Heart left ventricle (tissue), 16 donors: ENCODE measurements at regions not wholly inside any gene's neighbourhood (a gene's known extent, or its start where the extent isn't known, plus 50 kb on each side); places are given as distances from the start of the nearest gene placed in this dataset.

Source experiments
- ATAC-seq, 4 donors: fragments of 200-7000 bp; cut with Tn5 transposase; one replicate each; pipeline ENCODE4 v1.9.1; 2020 to 2022; ENCODE audit warnings: moderate library complexity in 4 of 4, mild to moderate bottlenecking in 3 of 4, moderate number of reproducible peaks in 1 of 4
- DNase-seq, 5 donors: peaks; one replicate each; pipeline ENCODE4 v3.0.0-alpha.2; 2020
- H3K27ac ChIP-seq, 12 donors: fragments of 200-600 bp; sonication (generic) in 4 of 12; one replicate each; pipeline versions ENCODE4 v1.5.0 to v1.8.0; 2016 to 2022; ENCODE audit warnings: mild to moderate bottlenecking in 2 of 12
- H3K27me3 ChIP-seq, 9 donors: fragments of 200-600 bp; sonication (generic) in 2 of 9; one replicate each; pipeline versions ENCODE4 v1.5.1 to v1.8.0; 2016 to 2022; ENCODE audit warnings: mild to moderate bottlenecking in 3 of 9
- H3K36me3 ChIP-seq, 9 donors: fragments of 200-600 bp; sonication (generic) in 2 of 9; one replicate each; pipeline versions ENCODE4 v1.5.0 to v1.8.0; 2018 to 2022; ENCODE audit warnings: mild to moderate bottlenecking in 2 of 9
- H3K4me1 ChIP-seq, 12 donors: fragments of 200-600 bp; sonication (generic) in 4 of 12; one replicate each; pipeline versions ENCODE4 v1.5.0 to v1.8.0; 2016 to 2022; ENCODE audit warnings: mild to moderate bottlenecking in 3 of 12
- H3K4me3 ChIP-seq, 12 donors: fragments of 200-600 bp; sonication (generic) in 4 of 12; one replicate each; pipeline versions ENCODE4 v1.5.0 to v1.8.0; 2017 to 2022; ENCODE audit warnings: mild to moderate bottlenecking in 9 of 12, moderate library complexity in 4 of 12
- H3K9me3 ChIP-seq, 12 donors: fragments of 200-600 bp; sonication (generic) in 4 of 12; one replicate each; pipeline versions ENCODE4 v1.5.0 to v1.8.0; 2016 to 2022; ENCODE audit warnings: mild to moderate bottlenecking in 1 of 12
- CTCF ChIP-seq, 12 donors: fragments of 200-600 bp; sonication (generic) in 4 of 12; IDR thresholded peaks; one replicate each; pipeline versions ENCODE4 v1.5.0 to v1.8.0; 2018 to 2022; ENCODE audit warnings: antibody characterized with exemption in 12 of 12, mild to moderate bottlenecking in 5 of 12
- POLR2A ChIP-seq, 2 donors: fragments of 450-650 bp; IDR thresholded peaks; one replicate each; pipeline ENCODE4 v1.6.1; 2017; ENCODE audit warnings: antibody characterized with exemption in 2 of 2, mild to moderate bottlenecking in 2 of 2, moderate library complexity in 2 of 2
- WGBS, 4 donors: extraction: QIAGEN DNeasy Blood & Tissue Kit in 2 of 4; methylation state at CpG; one replicate each; pipeline versions ENCODE4 v1.1.5 to v1.1.7; 2013 to 2018; 5-methylcytosine and 5-hydroxymethylcytosine counted together
- intact Hi-C, 10 donors: fragments of 100-400 bp; cut with DNase I; formaldehyde crosslinking; loops; one replicate each; pipeline versions ENCODE4 v1.11.1 to v1.14.2; 2022
- donor health status: ischemic (EF 13 %, LVEDD 7.1; RV severe dilation, severe dysfunction).
- donor health status: healthy with polysubstance abuse.
- donor health status: DM: no; HTN: yes; CAD: no.
- donor health status: DM: no; HTN: no; CAD: no.
- donor health status: ischemic (EF 25% LVEDD 6.9; RV normal size, moderate dysfunction).
- donor health status: ischemic (EF 25% LVEDD 5.7; RV mildly dilated, moderate dysfunction).
- donor health status: healthy.
- donor health status: DM: yes; HTN: yes; CAD: no.
- donor health status: ischemic (EF 35%, LVEDD 5.7; RV mildly dilated, moderate dysfunction).
- donor health status: nonischemic (EF 11% LVEDD 7.7; RV severe dilation, severe dysfunction).
- donor health status: DM: yes; HTN: yes; CAD: no.
- donor health status: PGD.
- donor health status: ischemic (EF 29% LVEDD 5.4; RV normal size, mild dysfunction).
- donor health status: nonischemic (EF 23%, LVEDD 6.1; RV moderate dilation, normal function).

GRCh38 chr19:20325151-20325550, 158.1 kb downstream of the ZNF486 start:
- no peaks in the 10 kb centered on the region for H3K36me3 ChIP-seq
- TF ChIP-seq CTCF (IDR thresholded peaks at IDR 0.05) (no peak), POLR2A (IDR thresholded peaks at IDR 0.05) (no peak)
- no peak for ATAC-seq

GRCh38 chr19:20321139-20321763, 154.2 kb downstream of the ZNF486 start:
- no peaks in the 10 kb centered on the region for H3K27me3 ChIP-seq

More at GRCh38 chr19:20325151-20325550, 158.1 kb downstream of the ZNF486 start:
- Histone ChIP-seq H3K9me3 (no peaks in the 10 kb centered on the region), H3K27ac (no peak overlapping the region), H3K4me3 (no peak overlapping the region), H3K4me1 (no peaks in the 10 kb centered on the region), H3K27me3 (no peaks in the 10 kb centered on the region)
- DNase-seq = no peak
- intact Hi-C loops = no loop called here

DNA sequence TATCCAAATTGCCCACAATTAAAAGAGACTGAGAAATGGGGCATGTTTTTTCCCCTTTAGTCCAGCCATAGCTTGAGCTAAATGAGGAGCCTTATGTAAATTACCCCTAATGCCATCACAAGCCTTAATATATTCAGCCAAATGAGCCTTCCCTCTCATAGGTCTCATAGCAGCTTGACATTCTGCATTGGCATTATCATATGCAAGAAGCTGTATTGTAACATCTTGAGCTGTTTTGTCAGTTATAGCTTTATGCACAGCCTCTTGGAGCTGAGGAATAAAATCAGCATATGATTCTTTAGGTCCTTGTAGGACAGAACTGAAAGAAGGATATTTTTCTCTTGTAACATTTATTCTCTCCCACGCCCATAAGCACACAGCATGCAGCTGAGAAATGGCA, 153.2 kb downstream of the ZNF486 start:
- no peak for ATAC-seq
- no peaks in the 10 kb centered on the region for H3K36me3 ChIP-seq
- TF ChIP-seq CTCF (IDR thresholded peaks at IDR 0.05) (no peak), POLR2A (IDR thresholded peaks at IDR 0.05) (no peak)
- H3K9me3 ChIP-seq = no peaks in the 10 kb centered on the region
- H3K4me1 ChIP-seq = no peaks in the 10 kb centered on the region
- 70 to 86% (median 85%) methylated on average over 1 of the region's 1 CpG for WGBS, 4 donors
- no peak for DNase-seq
- intact Hi-C loops = no loop called here
- no peaks in the 10 kb centered on the region for H3K27me3 ChIP-seq
- H3K27ac ChIP-seq = no peak overlapping the region
- no peak overlapping the region for H3K4me3 ChIP-seq

More at GRCh38 chr19:20321139-20321763, 154.2 kb downstream of the ZNF486 start:
- no peak overlapping the region for H3K27ac ChIP-seq
- ATAC-seq (no peak), DNase-seq (no peak)
- H3K4me1 ChIP-seq = no peaks in the 10 kb centered on the region
- H3K9me3 ChIP-seq = no peaks in the 10 kb centered on the region
- 69 to 84% (median 80%) methylated on average over 3 of the region's 3 CpGs for WGBS, 4 donors
- no peak for TF ChIP-seq CTCF (IDR thresholded peaks at IDR 0.05)
- TF ChIP-seq POLR2A (IDR thresholded peaks at IDR 0.05) = no peak
- intact Hi-C loops = no loop called here
- no peaks in the 10 kb centered on the region for H3K36me3 ChIP-seq
- H3K4me3 ChIP-seq = no peak overlapping the region

GRCh38 chr19:20318616-20319015, 151.6 kb downstream of the ZNF486 start:
- Histone ChIP-seq H3K4me3 (no peak overlapping the region), H3K9me3 (no peaks in the 10 kb centered on the region), H3K36me3 (no peaks in the 10 kb centered on the region), H3K4me1 (no peaks in the 10 kb centered on the region), H3K27me3 (no peaks in the 10 kb centered on the region), H3K27ac (no peak overlapping the region)
- TF ChIP-seq CTCF (IDR thresholded peaks at IDR 0.05) (no peak), POLR2A (IDR thresholded peaks at IDR 0.05) (no peak)
- DNase-seq = no peak
- ATAC-seq = no peak
- WGBS, 4 donors = 57 to 87% (median 76%) methylated on average over 3 of the region's 3 CpGs
- intact Hi-C loops = no loop called here
